ENCODE measurements at regions not wholly inside any gene's neighbourhood (a gene's known extent, or its start where the extent isn't known, plus 50 kb on each side); places are given as distances from the start of the nearest gene placed in this dataset.

DNA sequence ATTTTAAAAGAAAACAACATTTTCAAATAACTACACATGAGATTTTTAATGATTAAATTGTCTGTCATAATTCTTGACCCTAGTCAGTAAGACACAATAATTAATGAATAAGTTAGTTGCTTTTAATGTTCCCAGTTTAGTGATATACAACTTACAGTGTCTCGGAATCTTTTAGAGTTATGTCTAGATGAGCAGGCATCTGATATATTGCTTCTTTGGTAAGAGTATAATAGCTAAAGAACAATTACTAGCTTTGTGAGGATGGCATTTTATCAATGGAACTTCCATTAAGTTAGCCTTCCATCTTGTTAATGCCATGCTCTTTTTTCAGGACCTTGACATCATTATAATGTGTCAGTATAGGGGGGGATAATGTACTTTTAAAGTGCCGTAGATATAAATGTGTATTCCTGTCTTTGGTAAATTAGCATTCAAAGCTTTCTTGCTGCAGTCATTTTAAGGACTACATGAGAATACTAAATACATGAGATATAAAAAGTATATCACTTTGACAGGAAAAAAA lies 425.1 kb downstream of the PDHA2 start:
- TF ChIP-seq, protein P1, sequence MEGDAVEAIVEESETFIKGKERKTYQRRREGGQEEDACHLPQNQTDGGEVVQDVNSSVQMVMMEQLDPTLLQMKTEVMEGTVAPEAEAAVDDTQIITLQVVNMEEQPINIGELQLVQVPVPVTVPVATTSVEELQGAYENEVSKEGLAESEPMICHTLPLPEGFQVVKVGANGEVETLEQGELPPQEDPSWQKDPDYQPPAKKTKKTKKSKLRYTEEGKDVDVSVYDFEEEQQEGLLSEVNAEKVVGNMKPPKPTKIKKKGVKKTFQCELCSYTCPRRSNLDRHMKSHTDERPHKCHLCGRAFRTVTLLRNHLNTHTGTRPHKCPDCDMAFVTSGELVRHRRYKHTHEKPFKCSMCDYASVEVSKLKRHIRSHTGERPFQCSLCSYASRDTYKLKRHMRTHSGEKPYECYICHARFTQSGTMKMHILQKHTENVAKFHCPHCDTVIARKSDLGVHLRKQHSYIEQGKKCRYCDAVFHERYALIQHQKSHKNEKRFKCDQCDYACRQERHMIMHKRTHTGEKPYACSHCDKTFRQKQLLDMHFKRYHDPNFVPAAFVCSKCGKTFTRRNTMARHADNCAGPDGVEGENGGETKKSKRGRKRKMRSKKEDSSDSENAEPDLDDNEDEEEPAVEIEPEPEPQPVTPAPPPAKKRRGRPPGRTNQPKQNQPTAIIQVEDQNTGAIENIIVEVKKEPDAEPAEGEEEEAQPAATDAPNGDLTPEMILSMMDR (conservative IDR thresholded peaks at IDR 0.05; ENCODE audit: low read length), result no peak
- H3K4me3 ChIP-seq (ENCODE audit: low read length), result no peak overlapping the region
- DNase-seq (ENCODE audit: low read depth), result no peak

DNA sequence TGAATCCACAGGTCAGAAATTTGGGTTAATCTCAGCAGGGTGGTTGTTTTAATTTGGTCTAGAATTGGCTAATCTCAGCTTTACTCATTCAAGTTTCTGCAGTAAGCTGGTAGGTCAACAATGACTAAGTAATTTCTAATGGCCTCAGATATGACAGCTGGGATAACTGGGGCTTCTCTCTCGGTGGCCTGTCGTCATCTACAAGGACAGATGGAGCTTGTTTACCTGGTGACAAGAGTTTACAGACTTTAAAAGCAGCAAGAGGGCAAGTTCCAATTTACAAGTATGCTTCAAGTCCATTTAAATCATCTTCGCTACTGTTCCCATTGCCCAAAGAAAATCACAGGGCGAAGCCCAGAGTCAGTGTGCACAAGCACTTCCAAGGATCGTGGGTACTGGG lies 453.9 kb downstream of the PDHA2 start:
- no peak for DNase-seq (ENCODE audit: low read depth)
- TF ChIP-seq, protein P1 (conservative IDR thresholded peaks at IDR 0.05; ENCODE audit: low read length), result no peak
- H3K4me3 ChIP-seq (ENCODE audit: low read length), result no peak overlapping the region

DNA sequence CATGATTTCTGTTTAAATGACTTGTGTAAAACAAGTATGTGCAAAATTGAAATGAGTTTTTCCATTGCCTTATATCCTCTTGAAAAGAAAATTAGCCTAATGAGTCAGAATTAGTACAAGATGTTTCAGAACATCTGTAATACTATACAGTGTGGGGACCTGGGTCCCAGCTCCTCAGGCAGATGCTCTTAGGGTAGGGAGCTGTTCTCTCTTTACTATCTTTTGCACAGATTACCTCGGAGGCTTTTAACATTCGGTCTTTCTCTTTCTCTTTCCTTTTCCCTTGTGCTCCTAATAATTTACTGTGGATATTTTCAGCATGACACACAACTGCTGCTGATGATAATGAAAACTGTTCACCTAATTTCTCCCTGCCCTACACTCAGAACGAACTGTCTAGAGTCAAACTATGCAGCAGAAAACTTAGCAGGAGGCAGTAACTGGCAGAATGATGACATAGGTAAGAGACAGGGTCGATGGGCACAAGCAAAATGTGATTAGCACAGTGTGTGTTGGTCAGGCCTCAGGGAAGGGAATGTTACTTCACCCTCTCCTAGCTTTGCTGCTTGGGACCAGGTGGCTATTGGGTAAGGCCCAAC lies 455.3 kb downstream of the PDHA2 start:
- no peak overlapping the region for H3K4me3 ChIP-seq (ENCODE audit: low read length)
- TF ChIP-seq, protein P1 (conservative IDR thresholded peaks at IDR 0.05; ENCODE audit: low read length), result no peak
- DNase-seq (ENCODE audit: low read depth), result no peak

DNA sequence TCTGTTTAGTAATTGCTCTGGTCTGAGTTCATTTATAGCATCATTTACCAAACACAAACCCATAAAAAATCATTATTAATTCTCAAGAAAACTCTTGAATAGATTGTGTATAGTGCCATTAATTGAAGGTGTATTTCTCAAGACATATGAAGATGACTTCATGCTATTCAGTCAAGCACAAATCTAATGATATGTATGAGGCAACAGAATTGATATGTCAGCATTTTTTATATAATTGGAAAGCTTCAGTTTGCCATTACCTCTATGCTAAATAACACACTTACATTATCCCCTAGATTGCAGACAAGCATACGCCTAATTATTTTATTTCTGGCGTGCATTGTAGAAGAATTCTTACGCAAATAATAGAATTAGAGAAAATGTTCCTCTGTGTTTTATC lies 461.8 kb downstream of the PDHA2 start:
- no peak for DNase-seq (ENCODE audit: low read depth)
- H3K4me3 ChIP-seq (ENCODE audit: low read length), result no peak overlapping the region
- TF ChIP-seq, protein P1 (conservative IDR thresholded peaks at IDR 0.05; ENCODE audit: low read length), result no peak

DNA sequence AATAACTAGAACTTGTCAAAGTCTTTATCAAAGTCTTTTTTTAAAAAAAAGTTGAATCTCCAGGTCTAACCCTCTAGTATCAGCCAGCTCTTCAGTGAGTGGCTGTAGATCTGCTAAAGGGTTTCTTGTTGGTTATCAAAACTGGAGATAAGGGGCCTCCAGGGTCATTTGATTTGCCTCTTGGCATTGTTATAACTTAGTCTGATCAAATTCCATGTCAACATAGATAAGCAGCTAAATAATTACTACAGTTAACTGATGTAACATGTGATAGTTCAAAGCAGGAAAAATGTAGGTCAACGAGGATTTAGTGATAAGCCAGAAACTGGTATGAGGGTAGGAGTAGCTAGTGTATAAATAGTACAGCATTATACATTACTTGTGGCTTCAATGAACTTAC lies 465.1 kb downstream of the PDHA2 start:
- no peak for DNase-seq (ENCODE audit: low read depth)
- TF ChIP-seq, protein P1 (conservative IDR thresholded peaks at IDR 0.05; ENCODE audit: low read length), result no peak
- no peak overlapping the region for H3K4me3 ChIP-seq (ENCODE audit: low read length)

DNA sequence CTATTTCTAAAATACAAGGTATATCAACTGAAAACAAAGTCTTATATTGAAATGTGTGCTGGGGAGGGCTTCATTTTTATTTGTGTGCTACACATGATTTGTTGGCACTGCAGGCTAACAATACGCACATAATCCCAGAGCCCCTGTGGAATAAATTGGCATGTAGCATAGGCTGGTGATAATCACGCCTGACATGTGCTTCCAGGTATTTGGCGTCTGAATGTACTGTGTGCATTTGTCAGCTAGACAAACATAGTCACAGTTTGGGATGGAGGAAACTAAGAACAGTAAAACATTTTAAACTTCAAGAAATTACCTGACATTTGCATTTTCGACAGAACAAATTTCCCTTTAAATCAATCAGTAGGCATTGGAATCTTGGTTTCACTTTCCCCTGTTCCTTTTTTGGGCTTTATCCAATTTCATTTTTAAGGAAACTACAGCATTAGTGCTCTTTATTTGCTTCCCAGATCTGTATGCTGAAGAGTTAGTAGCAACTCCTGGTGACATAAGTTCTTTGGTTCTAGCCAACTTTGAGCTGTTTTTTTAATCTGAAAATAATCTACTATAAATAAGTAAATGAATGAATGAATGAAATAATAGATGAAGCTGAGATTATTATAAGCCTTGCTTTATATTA lies 472.3 kb downstream of the PDHA2 start:
- TF ChIP-seq, protein P1 (conservative IDR thresholded peaks at IDR 0.05; ENCODE audit: low read length), result no peak
- no peak overlapping the region for H3K4me3 ChIP-seq (ENCODE audit: low read length)
- DNase-seq (ENCODE audit: low read depth), result no peak

DNA sequence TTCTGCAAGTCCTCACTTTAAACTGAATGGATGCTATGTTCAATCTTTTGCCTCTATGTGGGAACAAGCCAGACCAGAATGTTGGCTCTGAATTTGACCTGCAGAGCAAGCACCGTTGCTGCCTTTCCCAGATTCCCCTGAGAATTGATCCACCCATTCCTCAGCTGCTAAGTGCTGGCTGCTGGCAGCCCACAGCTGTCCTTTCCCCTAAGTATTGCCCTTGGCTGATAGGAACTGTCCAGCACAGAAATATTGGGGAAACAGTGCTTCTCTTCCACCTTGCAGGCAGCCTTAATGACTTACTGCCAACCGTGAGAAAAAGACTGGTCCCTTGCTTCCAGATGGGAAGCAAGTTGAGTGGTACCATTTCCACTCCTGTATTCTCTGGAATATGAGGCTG lies 475.9 kb downstream of the PDHA2 start:
- TF ChIP-seq, protein P1 (conservative IDR thresholded peaks at IDR 0.05; ENCODE audit: low read length), result no peak
- H3K4me3 ChIP-seq (ENCODE audit: low read length), result no peak overlapping the region
- DNase-seq (ENCODE audit: low read depth), result no peak
